GM19239 (cell line): ENCODE measurements at regions not wholly inside any gene's neighbourhood (a gene's known extent, or its start where the extent isn't known, plus 50 kb on each side); places are given as distances from the start of the nearest gene placed in this dataset.

Source experiments
- DNase-seq: peaks from one replicate; pipeline ENCODE4 v3.0.0; 2011; ENCODE audit warnings: low spot score; ENCODE audit not compliant: insufficient read length
- FAIRE-seq: peaks from 2 replicates; lab custom pipeline; 2011; peaks lifted over from hg19 to GRCh38; lab: Jason Lieb, UNC

DNA sequence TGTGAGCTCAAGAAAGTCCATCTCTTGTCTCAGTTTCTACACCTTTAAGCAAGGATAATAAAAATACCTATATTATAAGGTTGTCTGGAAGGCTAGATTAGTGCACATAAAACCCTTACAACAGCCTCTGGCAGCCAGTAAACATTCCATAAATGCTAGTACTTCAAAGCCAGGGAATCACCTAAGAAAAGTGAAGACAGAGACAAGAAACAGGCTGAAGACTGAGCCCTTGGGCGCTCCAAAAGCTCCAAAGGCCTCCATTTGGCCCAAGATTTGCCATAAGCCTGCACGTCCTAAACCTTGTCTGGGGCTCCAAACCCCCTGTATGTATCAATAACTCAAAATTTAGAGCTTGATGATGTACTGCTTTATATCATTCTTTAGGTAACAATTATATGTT is 52.2 kb upstream of the AKIP1 start:
- FAIRE-seq: no peak
- DNase-seq: no peak
